ENCODE measurements at regions not wholly inside any gene's neighbourhood (a gene's known extent, or its start where the extent isn't known, plus 50 kb on each side); places are given as distances from the start of the nearest gene placed in this dataset.
"Not testable (repeated sequence)": the region's sequence is repeated elsewhere in the genome, so short reads cannot be mapped to it uniquely, and the experiment has no call there.

DNA sequence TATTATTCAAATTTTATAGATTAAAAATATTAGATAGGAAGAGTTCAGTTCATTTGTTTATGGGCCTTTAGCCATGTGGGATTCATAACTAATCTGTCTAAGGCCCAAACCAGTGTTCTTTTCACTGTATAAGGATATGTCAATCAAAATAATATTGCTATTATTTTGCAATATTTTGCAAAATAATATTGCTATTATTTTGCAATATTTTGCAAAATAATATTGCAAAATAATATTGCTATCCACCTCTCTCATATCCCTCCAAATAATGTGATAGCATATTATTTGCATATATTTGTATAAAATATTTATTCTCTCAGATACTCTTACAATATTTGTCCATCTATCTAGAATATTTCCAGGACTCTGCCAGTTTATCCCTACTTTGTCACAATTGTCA is 595.3 kb upstream of the PTCHD4 start:
- DNase-seq = no peak

DNA sequence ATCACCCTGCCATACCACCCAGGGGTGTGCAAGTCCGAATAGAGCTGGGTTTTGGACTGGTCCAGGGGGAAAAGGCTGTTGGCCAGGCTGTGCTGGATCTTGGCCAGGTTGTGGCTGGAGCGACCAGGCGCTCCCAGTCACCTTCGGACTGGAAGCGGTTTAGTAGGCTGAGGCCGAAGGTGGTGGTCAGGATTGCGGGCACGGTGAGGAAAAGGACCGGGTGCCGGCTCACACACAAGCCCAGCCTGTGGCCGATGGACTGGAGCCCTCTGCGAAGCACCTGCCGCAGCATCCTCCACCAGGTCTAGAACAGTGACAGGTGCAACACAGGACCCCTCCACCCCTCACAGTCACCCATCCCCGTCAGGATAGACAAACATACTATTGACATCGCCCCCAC is 590.6 kb upstream of the PTCHD4 start:
- DNase-seq = no peak

DNA sequence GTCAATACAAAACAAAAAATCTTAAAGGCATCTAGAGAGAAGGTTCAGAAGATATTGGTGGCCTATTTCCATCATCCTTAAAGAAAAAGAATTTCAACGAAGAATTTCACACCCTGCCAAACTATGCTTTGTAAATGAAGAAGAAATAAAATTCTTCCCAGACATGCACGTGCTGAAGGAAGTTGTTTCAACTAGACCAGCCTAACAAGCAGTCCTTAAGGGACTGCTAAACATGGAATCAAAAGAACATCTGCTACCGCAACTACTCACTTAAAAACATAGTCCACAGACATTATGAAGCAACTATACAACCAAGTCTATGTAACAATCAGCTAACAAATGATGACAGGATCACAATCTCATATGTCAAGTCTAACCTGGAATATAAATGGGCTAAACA is 584.9 kb upstream of the PTCHD4 start:
- DNase-seq = no peak

DNA sequence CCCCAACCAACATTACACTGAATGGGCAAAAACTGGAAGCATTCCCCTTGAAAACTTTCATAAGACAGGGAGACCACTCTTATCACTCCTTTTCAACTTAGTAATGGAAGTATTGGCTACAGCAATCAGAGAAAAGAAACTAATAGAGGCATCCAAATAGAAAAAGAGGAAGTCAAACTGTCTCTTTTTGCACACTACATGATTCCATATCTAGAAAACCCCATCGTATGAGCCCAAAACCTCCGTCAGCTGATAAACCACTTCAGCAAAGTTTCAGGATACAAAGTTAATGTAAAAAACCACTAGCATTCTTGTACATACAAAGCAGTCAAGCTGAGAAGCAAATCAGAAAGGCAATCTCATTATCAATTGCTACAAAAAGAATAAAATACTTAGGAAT is 580.4 kb upstream of the PTCHD4 start:
- no peak for DNase-seq

DNA sequence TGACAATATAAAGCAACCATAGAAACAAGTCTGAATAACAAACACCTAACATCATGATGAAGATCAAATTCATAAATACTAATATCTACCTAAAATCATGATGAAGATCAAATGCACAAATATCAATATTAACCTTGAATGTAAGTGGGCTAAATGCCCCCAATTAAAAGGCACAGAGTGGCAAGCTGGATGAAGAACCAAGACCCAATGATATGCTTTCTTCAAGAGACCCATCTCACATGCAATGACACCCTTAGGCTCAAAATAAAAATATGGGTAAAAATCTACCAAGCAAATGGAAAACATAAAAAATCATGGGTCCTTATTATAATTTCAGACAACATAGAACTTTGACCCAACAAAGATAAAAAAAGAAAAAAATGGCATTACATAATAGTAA is 578.5 kb upstream of the PTCHD4 start:
- DNase-seq = no peak

DNA sequence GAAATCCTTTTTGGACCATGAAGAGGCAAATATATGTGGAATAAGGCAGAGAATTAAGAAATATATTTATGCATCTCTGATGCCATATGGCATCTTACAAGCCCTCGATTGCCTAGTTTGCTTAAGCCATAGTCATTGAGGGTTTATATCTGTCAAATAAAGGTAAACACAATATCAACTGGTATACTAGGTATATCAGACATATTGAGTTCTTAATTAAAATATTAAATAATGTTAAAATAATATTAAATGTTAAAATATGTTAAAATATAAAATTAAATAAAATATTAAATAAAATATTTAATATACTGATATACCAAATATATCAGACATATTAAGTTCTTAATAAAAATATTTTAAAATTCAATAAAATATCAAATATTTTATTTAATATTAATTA is 567.4 kb upstream of the PTCHD4 start:
- DNase-seq = no peak

- DNase-seq = no peak
Observed at GRCh38 chr6:48671505-48671904, 560.5 kb upstream of the PTCHD4 start.

GRCh38 chr6:48670546-48670945 is 559.5 kb upstream of the PTCHD4 start:
- DNase-seq = no peak

DNA sequence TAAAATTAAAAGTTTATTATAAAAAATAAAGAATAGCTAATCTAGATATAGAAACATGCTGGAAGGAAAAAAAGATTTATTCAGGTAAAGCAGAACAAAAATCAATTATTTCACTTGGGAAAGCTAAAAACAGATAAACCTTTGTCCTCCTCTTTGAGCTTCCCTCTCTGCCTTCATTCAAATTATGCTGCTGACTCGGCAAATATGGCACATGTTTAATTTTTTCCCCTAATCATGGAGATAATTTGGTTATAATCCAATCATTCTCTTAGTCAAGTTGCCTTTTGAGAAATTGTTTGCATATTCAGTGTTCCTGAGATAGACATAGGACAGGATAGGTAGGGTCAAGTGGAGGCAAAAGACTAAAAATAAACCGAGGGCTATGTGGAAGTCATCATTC is 556.8 kb upstream of the PTCHD4 start:
- DNase-seq = no peak

- no peak for DNase-seq
Observed at GRCh38 chr6:48664826-48665225, 553.8 kb upstream of the PTCHD4 start.

DNA sequence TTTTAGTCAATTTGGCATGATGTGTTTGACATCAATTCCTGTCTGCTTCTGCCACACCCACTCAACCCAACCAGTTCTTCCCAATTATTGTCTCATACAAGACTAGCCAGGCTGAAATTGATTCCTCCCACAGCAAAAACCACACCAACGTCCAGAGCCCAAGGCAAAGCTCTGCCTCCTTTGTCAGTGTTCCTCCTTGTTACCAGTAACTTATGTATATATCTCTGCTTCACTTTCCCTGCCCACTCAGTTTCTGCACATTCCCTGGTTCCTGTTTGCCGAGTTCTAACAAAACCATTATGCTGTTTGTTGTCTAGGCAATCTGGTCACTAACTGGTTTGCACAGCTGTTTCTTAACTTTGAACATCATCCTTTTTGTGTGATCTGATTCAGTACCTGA is 547.9 kb upstream of the PTCHD4 start:
- DNase-seq = no peak

GRCh38 chr6:48641544-48641943 is 530.5 kb upstream of the PTCHD4 start:
- DNase-seq = no peak

DNA sequence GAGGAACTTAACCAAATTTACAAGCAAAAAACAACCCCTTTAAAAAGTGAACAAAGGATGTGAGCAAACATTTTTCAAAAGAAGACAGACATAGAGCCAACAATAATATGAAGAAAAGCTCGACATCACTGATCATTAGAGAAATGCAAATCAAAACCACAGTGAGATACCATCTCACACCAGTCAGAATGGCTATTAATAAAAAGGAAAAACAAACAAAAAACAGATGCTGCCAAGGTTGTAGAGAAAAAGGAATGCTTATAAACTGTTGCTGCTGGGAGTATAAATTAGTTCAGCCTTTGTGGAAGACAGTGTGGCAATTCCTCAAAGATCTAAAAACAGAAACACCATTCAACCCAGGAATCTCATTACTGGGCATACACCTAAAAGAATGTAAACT is 527.8 kb upstream of the PTCHD4 start:
- not testable (repeated sequence) for DNase-seq

GRCh38 chr6:48630511-48630910 is 519.5 kb upstream of the PTCHD4 start:
- DNase-seq = no peak

DNA sequence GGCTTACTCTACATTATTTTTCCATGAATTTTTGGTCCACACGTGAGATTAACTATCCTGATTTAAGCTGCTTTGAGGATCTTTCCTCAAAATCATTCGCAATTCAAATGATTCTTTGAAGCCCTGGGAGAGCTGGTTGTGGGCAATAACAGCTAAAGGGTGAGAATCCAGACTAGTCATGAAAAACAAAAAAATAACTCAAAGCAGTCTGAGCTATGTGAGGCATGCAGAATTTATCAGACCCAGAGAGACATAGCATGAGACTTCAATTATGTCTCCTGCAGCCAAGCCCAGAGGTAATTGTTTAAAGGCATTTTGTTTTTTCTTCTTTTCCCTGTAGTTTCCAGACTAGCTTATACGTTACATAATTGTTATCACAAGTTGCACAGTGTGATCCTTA is 517.3 kb upstream of the PTCHD4 start:
- DNase-seq = no peak

- no peak for DNase-seq
Observed at GRCh38 chr6:48626421-48626820, 515.4 kb upstream of the PTCHD4 start.

GRCh38 chr6:48624631-48625030 is 513.6 kb upstream of the PTCHD4 start:
- DNase-seq = no peak

- DNase-seq = no peak
Observed at GRCh38 chr6:48619771-48620170, 508.8 kb upstream of the PTCHD4 start.

GRCh38 chr6:48615041-48615440 is 504.0 kb upstream of the PTCHD4 start:
- no peak for DNase-seq

GRCh38 chr6:48614326-48614725 is 503.3 kb upstream of the PTCHD4 start:
- DNase-seq = no peak

DNA sequence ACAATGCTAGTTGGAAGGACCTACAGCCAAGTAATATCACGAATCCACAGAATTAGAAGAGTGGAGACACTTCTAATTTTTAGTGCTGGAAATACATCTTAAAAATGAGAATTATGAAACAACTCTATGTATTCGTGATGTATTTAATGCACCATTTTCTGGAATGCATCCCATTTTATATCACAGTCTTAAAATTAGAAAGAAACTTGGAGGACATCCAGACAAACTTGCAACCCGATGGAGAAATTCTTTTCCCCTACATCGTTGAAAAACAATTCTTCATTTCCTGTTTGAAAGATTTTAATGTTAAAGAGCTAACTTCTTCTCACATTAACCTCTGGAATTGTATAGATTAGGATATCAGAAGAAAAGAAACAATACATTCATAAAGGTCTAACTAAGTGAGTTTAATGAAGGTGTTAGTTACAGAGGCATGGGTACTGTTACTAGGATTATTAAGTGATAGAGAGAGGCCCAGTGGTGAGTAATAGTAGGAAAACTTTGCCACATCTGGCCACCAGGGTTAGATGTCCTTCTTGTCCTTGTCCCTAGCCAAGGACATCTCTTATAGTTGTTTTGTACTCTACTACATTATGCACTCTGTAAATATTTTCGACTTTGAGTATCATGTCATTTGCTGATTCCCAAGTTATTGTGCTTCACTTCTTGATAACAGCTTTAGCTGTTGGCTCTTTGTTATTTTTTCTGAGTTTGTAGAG is 502.4 kb upstream of the PTCHD4 start:
- DNase-seq = no peak

DNA sequence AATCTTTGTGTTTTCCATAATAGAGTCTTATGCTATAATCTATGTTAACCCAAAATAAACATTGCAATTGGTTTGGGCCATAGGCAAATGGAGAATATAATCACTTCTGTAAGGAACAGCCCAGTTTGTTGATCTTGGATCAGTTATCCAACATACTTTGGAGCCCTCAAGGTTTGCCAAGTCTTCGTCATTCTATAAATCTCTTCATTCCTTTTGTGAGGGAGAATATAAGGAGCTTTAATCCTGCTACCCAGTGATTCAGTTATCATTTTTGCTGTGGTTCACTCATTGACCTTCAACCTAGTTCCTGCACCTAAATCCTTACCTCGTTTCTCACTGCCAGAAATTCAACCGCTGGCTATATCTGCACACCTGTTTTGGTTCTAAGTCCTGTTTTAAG is 500.3 kb upstream of the PTCHD4 start:
- no peak for DNase-seq

DNA sequence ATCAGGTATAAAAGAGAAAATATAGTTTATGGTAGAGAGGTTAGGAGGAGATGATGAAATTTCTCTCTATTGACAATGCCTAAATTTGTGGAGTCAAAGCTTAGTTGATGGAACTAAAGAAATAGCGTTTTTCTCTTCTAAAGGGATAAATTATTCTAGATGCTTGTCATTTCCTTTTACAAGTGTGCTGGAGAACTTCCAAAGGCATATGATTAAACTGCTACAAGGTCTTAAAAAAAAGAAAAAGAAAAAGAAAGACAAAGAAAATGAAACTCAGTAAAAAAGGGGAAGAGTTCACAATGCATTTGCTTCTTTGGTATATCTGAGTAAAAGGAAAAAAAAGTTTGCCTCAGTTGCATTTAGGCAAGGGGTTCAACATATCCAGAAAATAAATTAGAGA is 499.8 kb upstream of the PTCHD4 start:
- DNase-seq = no peak

DNA sequence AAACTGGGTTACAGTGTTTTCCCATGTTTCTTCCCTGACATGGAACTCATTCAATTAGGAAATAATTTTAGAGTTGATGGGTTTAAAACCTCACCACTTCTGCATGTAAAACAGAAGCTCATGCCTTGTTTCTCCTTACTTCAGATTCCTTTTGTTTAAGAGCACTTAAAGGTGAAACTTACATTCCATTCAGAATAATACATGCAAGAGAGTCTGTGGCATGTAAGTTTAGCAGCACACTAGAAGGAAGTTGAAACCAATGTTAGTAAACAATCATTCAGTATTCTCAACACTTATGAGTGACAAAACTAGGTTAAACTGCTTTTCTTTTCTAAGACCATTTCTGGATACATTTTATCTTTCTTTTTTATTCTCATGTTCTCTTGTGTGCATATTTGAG is 495.6 kb upstream of the PTCHD4 start:
- no peak for DNase-seq

DNA sequence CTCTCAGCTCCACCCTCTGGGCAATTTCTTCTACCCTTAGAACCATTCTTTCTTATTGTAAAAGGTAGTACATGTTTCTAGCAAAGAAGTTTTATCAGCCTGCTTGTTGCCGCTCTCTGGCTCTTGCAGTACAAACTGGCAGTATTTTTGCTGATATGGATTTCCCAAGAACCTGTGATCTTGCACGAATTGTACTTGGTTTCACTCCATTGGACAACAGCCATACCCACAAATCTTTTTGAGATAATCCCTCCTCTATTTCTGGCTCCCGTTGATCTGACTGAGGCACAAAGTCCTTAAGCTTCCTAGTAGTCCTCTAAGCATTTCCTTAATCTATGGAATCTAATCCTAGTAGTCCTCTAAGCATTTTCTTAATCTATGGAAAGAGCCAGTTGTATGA is 487.0 kb upstream of the PTCHD4 start:
- no peak for DNase-seq
